Epithelial cell of esophagus (primary cell): ENCODE measurements at regions not wholly inside any gene's neighbourhood (a gene's known extent, or its start where the extent isn't known, plus 50 kb on each side); places are given as distances from the start of the nearest gene placed in this dataset.

Source experiments
- DNase-seq: peaks from one replicate; pipeline ENCODE4 v3.0.0; 2010; ENCODE audit warnings: low read depth
- H3K4me3 ChIP-seq: 2 replicates; pipeline ENCODE4 v1.5.1; 2011; ENCODE audit warnings: mild to moderate bottlenecking, low read length, control low read depth
- CTCF ChIP-seq: IDR thresholded peaks from 2 replicates; pipeline ENCODE4 v1.5.1; 2011; ENCODE audit warnings: low read depth, mild to moderate bottlenecking, low read length, control low read depth, inconsistent platforms; ENCODE audit not compliant: insufficient read depth; ENCODE audit errors: missing control alignments

DNA sequence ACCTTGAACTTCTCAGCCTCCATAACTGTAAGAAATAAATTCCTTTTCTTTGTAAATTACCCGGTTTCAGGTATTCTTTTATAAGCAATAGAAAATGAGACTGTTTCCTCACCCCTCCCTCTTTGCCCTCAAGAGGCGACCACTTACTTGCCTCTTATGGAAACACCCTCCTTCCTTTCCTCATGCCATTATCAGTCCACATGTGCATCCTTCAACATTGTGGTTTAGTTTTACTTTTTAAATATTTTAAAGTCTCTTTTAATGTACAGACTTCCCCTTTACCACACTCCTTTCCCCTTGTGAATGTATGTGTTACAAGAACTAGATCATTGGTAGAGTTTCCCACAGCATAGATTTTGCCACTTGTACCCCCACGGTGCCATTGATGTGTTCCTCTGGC is 202.4 kb upstream of the SIX2 start:
- no peak for DNase-seq
- TF ChIP-seq CTCF: no peak
- H3K4me3 ChIP-seq: no peak overlapping the region

DNA sequence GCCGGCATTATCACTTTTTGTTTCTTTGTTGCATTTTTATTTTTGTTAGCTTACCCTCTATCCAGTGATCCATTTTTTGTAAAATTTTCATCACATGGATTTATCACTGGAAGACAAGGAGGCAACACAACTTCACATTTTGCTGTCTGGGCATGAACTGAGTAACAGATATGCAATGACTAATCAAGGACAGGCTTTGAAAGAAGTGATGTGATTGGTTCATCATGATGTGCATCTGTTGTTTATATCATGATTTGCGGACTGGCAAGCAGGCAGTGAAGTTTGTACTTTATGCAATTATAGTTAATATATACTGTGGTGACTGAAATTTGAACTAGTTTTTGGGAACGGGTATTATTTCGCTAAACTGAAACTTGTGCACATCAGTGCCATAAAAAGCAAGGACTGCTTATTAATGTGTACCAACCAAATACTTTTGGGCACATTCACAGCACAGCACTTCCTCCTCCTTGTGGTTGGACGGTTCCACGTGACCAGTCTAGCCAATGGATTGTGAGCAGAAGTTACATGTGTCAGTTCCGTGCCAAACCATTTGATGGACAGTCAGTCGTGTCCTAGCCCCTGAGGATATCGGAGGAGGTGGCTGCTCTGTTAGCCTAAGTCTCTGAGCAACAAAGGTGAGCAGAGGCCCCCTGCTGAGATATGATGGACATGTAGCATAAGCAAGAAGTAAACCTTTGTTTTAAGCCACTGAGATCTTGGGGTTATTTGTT is 201.4 kb upstream of the SIX2 start:
- DNase-seq: peak; percentile 52
- no peak overlapping the region for H3K4me3 ChIP-seq
- TF ChIP-seq CTCF: no peak

GRCh38 chr2:45209875-45210274 is 200.6 kb upstream of the SIX2 start:
- no peak for DNase-seq
- TF ChIP-seq CTCF: no peak
- H3K4me3 ChIP-seq: no peak overlapping the region

GRCh38 chr2:45209302-45209701 is 200.1 kb upstream of the SIX2 start:
- no peak for TF ChIP-seq CTCF
- DNase-seq: no peak
- no peak overlapping the region for H3K4me3 ChIP-seq

GRCh38 chr2:45207101-45207500 is 197.8 kb upstream of the SIX2 start:
- DNase-seq: no peak
- TF ChIP-seq CTCF: no peak
- no peak overlapping the region for H3K4me3 ChIP-seq

DNA sequence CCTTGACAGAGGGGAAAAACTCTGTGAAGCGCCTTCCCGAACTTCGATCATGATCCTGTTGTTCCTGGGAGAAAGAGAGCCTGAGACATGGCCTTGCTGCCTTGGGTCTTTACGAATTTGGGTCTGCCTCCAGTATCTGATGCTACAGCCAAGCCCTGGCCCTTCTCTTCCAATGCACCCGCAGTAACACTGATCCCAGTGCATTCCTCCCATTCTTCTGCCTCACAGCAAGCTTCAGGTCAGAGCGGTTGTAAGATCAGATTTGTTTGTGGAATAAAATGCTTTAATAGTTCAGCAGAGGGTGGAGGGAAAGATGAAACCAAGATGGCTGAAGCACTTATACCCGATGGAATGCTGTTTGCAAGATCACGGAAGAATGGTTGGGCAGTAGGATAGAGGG is 196.7 kb upstream of the SIX2 start:
- no peak for DNase-seq
- H3K4me3 ChIP-seq: no peak overlapping the region
- no peak for TF ChIP-seq CTCF

GRCh38 chr2:45205480-45205879 is 196.2 kb upstream of the SIX2 start:
- no peak for TF ChIP-seq CTCF
- DNase-seq: no peak
- H3K4me3 ChIP-seq: no peak overlapping the region
